ENCODE measurements at regions not wholly inside any gene's neighbourhood (a gene's known extent, or its start where the extent isn't known, plus 50 kb on each side); places are given as distances from the start of the nearest gene placed in this dataset.

- Histone ChIP-seq H3K9me3 (ENCODE audit: control insufficient read depth, low read length) (no peaks in the 10 kb centered on the region), H3K4me1 (no peaks in the 10 kb centered on the region), H2AFZ (no peak overlapping the region)
Measured at GRCh38 chr6:40263970-40264369, 323.2 kb downstream of the LRFN2 start.

DNA sequence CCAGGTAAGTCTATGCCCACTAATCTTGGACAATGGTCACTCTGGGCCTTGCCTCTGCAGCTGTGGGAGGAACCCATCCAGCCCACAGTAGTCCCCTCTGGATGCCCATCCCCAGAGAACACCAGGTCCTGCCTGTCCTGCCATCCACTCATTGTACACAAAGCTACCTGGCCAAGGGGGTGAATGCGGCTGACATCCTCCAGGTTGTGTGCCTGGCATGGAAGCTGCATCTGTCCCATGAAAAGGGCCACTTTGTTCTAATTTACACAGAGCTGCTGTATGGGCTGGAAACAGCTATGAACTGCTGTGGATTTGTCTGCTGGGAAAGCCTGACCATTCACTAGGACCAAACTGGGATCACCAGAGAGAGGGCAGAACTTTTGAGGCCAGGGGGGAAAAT is 324.8 kb downstream of the LRFN2 start:
- Histone ChIP-seq H3K4me2 (ENCODE audit: low read length) (no peak overlapping the region), H3K9me3 (ENCODE audit: control insufficient read depth, low read length) (no peaks in the 10 kb centered on the region), H3K4me3 (ENCODE audit: low read depth, low read length) (no peak overlapping the region), H3K36me3 (ENCODE audit: control insufficient read depth, insufficient read depth, low read length) (no peaks in the 10 kb centered on the region), H3K4me1 (no peaks in the 10 kb centered on the region), H3K27ac (no peak overlapping the region), H3K27me3 (ENCODE audit: control insufficient read depth, insufficient read depth, low read length) (no peaks in the 10 kb centered on the region), H3K9ac (no peak overlapping the region), H2AFZ (no peak overlapping the region), H3K79me2 (no peaks in the 10 kb centered on the region)
- TF ChIP-seq CTCF (IDR thresholded peaks at IDR 0.05): no peak

More at GRCh38 chr6:40263970-40264369, 323.2 kb downstream of the LRFN2 start:
- Histone ChIP-seq H3K27ac (no peak overlapping the region), H3K4me3 (ENCODE audit: low read depth, low read length) (no peak overlapping the region), H3K79me2 (no peaks in the 10 kb centered on the region), H3K9ac (no peak overlapping the region), H3K4me2 (ENCODE audit: low read length) (no peak overlapping the region), H3K27me3 (ENCODE audit: control insufficient read depth, insufficient read depth, low read length) (no peaks in the 10 kb centered on the region), H3K36me3 (ENCODE audit: control insufficient read depth, insufficient read depth, low read length) (no peaks in the 10 kb centered on the region)
- no peak for TF ChIP-seq CTCF (IDR thresholded peaks at IDR 0.05)

GRCh38 chr6:40258531-40258930 is 324.3 kb upstream of the MOCS1 start:
- H2AFZ ChIP-seq: no peak overlapping the region
- H3K4me3 ChIP-seq (ENCODE audit: low read depth, low read length): no peak overlapping the region
- no peaks in the 10 kb centered on the region for H3K27me3 ChIP-seq (ENCODE audit: control insufficient read depth, insufficient read depth, low read length)
- H3K9me3 ChIP-seq (ENCODE audit: control insufficient read depth, low read length): no peaks in the 10 kb centered on the region
- H3K79me2 ChIP-seq: no peaks in the 10 kb centered on the region
- H3K9ac ChIP-seq: no peak overlapping the region
- no peak for TF ChIP-seq CTCF (IDR thresholded peaks at IDR 0.05)
- no peak overlapping the region for H3K4me2 ChIP-seq (ENCODE audit: low read length)
- H3K36me3 ChIP-seq (ENCODE audit: control insufficient read depth, insufficient read depth, low read length): no peaks in the 10 kb centered on the region
- no peaks in the 10 kb centered on the region for H3K4me1 ChIP-seq
- H3K27ac ChIP-seq: no peak overlapping the region

- Histone ChIP-seq H3K27ac (no peak overlapping the region), H3K4me2 (ENCODE audit: low read length) (no peak overlapping the region), H3K36me3 (ENCODE audit: control insufficient read depth, insufficient read depth, low read length) (no peaks in the 10 kb centered on the region), H3K9me3 (ENCODE audit: control insufficient read depth, low read length) (no peaks in the 10 kb centered on the region), H3K27me3 (ENCODE audit: control insufficient read depth, insufficient read depth, low read length) (no peaks in the 10 kb centered on the region), H2AFZ (no peak overlapping the region), H3K9ac (no peak overlapping the region), H3K4me1 (no peaks in the 10 kb centered on the region), H3K4me3 (ENCODE audit: low read depth, low read length) (no peak overlapping the region), H3K79me2 (no peaks in the 10 kb centered on the region)
- no peak for TF ChIP-seq CTCF (IDR thresholded peaks at IDR 0.05)
Measured at GRCh38 chr6:40256831-40257230, 322.6 kb upstream of the MOCS1 start.

DNA sequence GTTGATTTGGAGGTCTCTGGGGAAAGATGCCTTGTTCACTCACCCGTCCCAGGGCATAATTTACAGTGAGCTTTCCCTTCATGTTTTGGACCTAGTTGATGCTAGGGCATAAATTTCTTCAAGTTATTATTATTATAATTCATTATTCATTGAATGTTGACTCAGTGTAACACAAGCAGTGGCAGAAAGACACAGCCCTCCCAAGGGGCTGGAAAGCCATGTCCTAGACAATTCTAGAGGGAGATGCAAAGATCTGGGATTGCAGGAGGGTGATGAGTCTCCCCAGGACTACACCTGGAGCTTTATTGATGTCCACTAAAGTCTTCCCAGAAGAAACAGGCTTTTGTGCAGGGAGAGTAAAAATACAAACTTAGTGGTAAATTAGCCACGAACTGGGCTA is 322.0 kb upstream of the MOCS1 start:
- Histone ChIP-seq H3K4me3 (ENCODE audit: low read depth, low read length) (no peak overlapping the region), H2AFZ (no peak overlapping the region)

More for the DNA sequence above, 322.0 kb upstream of the MOCS1 start:
- Histone ChIP-seq H3K9ac (no peak overlapping the region), H3K79me2 (no peaks in the 10 kb centered on the region), H3K36me3 (ENCODE audit: control insufficient read depth, insufficient read depth, low read length) (no peaks in the 10 kb centered on the region), H3K27me3 (ENCODE audit: control insufficient read depth, insufficient read depth, low read length) (no peaks in the 10 kb centered on the region), H3K4me1 (no peaks in the 10 kb centered on the region), H3K27ac (no peak overlapping the region), H3K4me2 (ENCODE audit: low read length) (no peak overlapping the region), H3K9me3 (ENCODE audit: control insufficient read depth, low read length) (no peaks in the 10 kb centered on the region)
- no peak for TF ChIP-seq CTCF (IDR thresholded peaks at IDR 0.05)

Data from parathyroid adenoma (tissue), 2 donors.